Transverse colon (tissue), 4 donors: ENCODE measurements at regions not wholly inside any gene's neighbourhood (a gene's known extent, or its start where the extent isn't known, plus 50 kb on each side); places are given as distances from the start of the nearest gene placed in this dataset.

Experiments
- POLR2AphosphoS5 ChIP-seq, 3 donors: sonication (generic); formaldehyde crosslinking; IDR thresholded peaks; one replicate each; pipeline ENCODE4 v1.6.1; 2016; ENCODE audit warnings: antibody characterized with exemption in 3 of 3
- TF ChIP-seq, protein P1 (sequence below), 5 experiments: fragments of 200-600 bp in 3 of 5; fragments of 450-650 bp in 2 of 5; sonication (generic) in 3 of 5; IDR thresholded peaks; 1 replicate in 2 of 5; 2 replicates in 3 of 5; pipeline ENCODE4 v1.5.1; 2016 to 2017; ENCODE audit warnings: antibody characterized with exemption in 5 of 5, inconsistent platforms in 3 of 5, mild to moderate bottlenecking in 2 of 5, moderate library complexity in 1 of 5

- TF ChIP-seq, protein P1, sequence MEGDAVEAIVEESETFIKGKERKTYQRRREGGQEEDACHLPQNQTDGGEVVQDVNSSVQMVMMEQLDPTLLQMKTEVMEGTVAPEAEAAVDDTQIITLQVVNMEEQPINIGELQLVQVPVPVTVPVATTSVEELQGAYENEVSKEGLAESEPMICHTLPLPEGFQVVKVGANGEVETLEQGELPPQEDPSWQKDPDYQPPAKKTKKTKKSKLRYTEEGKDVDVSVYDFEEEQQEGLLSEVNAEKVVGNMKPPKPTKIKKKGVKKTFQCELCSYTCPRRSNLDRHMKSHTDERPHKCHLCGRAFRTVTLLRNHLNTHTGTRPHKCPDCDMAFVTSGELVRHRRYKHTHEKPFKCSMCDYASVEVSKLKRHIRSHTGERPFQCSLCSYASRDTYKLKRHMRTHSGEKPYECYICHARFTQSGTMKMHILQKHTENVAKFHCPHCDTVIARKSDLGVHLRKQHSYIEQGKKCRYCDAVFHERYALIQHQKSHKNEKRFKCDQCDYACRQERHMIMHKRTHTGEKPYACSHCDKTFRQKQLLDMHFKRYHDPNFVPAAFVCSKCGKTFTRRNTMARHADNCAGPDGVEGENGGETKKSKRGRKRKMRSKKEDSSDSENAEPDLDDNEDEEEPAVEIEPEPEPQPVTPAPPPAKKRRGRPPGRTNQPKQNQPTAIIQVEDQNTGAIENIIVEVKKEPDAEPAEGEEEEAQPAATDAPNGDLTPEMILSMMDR (IDR thresholded peaks at IDR 0.05): no peak
- no peak for TF ChIP-seq POLR2AphosphoS5 (IDR thresholded peaks at IDR 0.05)
Observed at GRCh38 chr2:217735034-217735433, 267.8 kb downstream of the TNS1 start.
